ENCODE measurements at regions not wholly inside any gene's neighbourhood (a gene's known extent, or its start where the extent isn't known, plus 50 kb on each side); places are given as distances from the start of the nearest gene placed in this dataset.

DNA sequence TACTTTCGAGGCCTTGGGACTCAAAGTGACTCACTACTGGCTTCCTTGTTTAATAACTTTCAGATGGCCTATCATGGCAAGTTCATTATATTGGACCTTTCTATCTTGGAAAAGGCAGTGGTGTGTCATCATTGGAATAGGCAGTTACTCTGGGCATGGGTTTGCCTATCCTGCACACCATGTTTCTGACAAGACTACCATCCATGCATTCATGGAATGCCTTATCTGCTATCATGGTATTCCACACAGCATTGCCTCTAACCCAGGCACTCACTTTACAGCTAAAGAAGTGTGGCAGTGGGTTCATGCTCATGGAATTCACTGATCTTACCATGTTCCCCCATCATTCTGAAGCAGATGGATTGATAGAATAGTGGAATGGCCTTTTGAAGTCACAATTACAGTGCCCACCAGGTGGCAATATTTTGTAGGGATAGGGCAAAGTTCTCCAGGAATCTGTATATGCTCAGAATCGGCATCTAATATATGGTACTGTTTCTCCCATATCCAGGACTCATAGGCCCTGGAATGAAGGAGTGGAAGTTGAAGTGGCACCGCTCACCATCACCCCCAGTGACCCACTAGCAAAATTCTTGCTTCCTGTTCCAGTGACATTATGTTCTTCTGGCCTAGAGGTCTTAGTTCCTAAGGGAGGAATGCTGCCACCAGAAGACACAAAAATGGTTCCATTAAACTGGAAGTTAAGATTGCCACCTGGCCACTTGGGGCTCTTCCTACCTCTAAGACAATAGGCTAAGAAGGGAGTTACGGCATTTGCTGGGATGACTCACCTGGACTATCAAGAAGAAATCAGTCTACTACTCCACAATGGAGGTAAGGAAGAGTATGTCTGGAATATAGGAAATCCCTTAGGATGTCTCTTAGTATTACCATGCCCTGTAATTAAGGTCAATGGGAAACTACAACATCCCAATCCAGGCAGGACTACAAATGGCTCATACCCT, 1161.4 kb downstream of the SI start:
- TF ChIP-seq GATA2 (IDR thresholded peaks at IDR 0.05; ENCODE audit: low read depth, low read length) (no peak), GATA3 (IDR thresholded peaks at IDR 0.05; ENCODE audit: low read depth, low read length) (no peak)

DNA sequence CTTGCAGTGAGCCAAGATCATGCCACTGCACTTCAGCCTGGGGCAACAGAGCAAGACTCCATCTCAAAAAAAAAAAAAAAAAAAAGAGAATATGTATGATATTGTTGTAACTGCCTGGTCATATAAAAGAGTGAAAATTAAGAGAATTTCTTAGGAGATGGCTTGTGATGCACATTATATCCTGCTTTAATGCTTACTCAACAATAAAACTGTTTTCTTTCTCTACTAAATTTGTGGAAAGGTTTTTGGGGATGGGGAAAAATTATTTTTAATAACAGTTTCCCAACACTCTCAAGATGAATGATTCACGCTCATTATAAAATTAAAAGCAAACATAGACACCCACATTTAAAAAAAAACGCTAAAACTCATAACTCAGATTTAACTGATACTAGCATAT, 1163.0 kb downstream of the SI start:
- no peak for TF ChIP-seq GATA2 (IDR thresholded peaks at IDR 0.05; ENCODE audit: low read depth, low read length)
- no peak for TF ChIP-seq GATA3 (IDR thresholded peaks at IDR 0.05; ENCODE audit: low read depth, low read length)

DNA sequence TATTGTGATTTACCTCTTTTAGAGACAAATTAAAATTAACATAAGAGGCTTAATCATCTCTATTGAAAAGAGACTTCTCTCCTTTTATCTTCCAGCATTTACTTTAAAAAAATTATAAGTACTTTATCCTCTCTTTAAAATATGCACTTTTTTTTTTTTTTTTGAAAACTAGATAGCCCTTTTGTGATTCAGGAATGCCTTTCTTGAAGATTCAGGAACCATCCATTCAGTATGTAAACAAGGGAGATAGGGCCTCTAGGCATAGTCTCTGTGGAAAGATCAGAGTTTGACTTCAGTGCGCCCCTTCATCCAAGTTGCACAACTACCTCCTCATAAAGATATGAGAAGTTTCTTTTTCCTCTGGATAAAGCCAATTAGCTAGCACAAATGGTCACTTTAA, 1163.7 kb downstream of the SI start:
- TF ChIP-seq GATA3 (IDR thresholded peaks at IDR 0.05; ENCODE audit: low read depth, low read length) (no peak), GATA2 (IDR thresholded peaks at IDR 0.05; ENCODE audit: low read depth, low read length) (no peak)

DNA sequence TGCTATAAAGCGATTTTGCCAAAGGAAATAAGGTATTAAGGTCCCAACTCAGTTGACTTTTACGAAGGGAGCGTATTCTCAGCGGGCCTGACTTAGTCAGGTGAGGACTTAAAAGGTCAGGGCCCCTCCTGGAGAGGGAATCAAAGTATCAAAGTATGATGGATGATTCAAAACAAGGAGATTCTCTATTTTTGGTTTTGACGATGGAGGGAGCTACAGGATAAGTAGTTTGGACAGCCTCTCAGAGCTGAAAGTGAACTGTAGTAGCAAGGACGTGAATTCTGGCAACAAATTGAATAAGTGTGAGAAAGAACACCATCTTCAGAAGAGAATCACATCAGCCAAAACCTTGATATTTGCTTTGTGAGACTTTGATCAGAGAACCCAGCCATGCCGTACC, 1186.5 kb downstream of the SI start:
- no peak for TF ChIP-seq GATA2 (IDR thresholded peaks at IDR 0.05; ENCODE audit: low read depth, low read length)
- no peak for TF ChIP-seq GATA3 (IDR thresholded peaks at IDR 0.05; ENCODE audit: low read depth, low read length)

DNA sequence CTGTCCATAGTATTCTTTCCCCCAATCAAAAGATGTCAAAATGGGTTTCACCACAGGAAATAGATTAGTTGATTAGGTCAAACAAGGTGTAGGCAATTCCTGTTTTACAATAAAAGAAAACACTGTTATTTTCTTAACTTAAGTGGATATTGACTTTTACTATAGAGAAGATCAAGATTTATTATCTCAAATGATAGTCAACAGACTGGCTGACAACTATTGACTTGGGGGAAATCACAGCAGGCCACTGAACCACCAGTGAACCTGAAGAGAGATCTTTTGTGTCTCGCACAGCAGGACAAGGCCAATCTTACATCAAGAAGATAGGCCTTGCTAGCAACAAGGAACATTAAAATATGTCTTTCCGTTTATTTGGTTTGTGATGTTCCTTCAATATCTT, 1187.6 kb downstream of the SI start:
- no peak for TF ChIP-seq GATA3 (IDR thresholded peaks at IDR 0.05; ENCODE audit: low read depth, low read length)
- no peak for TF ChIP-seq GATA2 (IDR thresholded peaks at IDR 0.05; ENCODE audit: low read depth, low read length)

DNA sequence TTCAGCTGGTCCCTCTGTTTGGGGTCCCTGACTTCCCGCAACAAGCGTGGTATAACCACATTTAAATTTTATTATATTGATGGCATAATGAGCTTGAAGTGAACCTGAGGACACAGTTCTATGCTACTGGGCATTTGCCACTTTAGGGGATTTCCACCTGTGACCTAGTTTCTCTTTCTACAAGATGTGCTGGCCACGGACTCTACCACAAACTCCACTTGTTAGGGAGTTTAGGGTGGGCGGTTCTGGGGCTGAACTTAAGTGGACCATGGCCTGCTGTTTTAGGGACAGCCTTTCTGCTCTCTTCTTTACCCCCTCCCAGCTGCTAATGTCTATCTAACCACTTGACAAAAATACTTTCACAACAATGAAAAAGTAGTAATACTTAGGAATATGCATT, 1199.1 kb downstream of the SI start:
- TF ChIP-seq GATA2 (IDR thresholded peaks at IDR 0.05; ENCODE audit: low read depth, low read length) (no peak), GATA3 (IDR thresholded peaks at IDR 0.05; ENCODE audit: low read depth, low read length) (no peak)

DNA sequence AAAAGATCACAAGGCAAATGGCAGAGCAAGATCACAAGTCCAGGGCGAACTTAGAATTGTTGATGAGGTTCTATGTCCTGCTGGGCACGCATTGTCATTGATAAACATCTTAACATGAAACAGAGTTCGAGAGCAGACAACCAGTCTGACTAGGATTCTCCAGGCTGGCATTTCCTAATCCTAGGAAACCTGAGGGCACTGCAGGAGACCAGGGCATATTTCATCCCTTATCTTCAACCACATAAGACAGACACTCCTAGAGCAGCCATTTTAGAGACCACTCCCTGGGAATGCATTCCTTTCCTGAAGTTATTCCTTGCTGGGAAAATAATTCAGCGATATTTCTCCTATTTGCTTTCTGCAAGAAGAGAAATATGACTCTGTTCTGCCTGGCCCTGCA, 1199.9 kb downstream of the SI start:
- TF ChIP-seq GATA3 (IDR thresholded peaks at IDR 0.05; ENCODE audit: low read depth, low read length) = no peak
- no peak for TF ChIP-seq GATA2 (IDR thresholded peaks at IDR 0.05; ENCODE audit: low read depth, low read length)

DNA sequence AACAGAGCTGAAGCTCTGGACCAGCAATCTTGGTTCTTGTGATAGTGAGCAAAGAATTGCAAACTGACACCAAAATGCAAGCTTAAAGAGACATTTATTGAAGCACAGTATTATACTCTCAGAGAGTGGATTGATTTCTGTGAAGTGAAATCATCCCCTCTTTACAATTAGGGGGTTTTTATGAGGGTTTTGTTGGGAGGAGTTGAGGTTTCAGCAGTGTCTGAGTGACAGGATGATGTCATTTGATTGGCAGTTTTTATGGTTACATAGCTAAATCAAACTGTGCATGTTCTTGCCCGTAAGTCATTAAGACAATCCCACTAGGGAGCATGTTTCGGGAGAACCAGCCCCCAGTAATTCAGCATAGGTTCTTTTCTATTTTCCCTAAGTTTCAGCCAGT, 1200.5 kb downstream of the SI start:
- TF ChIP-seq GATA3 (IDR thresholded peaks at IDR 0.05; ENCODE audit: low read depth, low read length) (no peak), GATA2 (IDR thresholded peaks at IDR 0.05; ENCODE audit: low read depth, low read length) (no peak)

DNA sequence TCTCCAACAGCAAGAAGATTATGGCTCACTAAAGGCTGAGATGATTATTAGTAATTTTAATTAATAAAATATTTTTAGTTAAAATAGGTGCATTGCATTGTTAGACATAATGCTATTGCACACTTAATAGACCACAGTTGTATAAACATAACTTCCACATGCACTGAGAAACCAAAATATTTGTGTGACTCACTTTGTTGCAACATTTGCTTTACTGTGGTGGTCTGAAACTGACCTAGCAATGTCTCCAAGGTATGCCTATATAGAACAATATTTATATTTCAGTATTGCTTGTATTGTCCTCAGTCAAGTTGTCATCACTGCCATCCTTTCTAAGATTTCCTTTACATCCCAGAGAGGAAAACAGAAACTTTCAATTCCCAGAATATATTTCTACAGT, 1215.2 kb downstream of the SI start:
- TF ChIP-seq GATA2 (IDR thresholded peaks at IDR 0.05; ENCODE audit: low read depth, low read length) = no peak
- no peak for TF ChIP-seq GATA3 (IDR thresholded peaks at IDR 0.05; ENCODE audit: low read depth, low read length)

DNA sequence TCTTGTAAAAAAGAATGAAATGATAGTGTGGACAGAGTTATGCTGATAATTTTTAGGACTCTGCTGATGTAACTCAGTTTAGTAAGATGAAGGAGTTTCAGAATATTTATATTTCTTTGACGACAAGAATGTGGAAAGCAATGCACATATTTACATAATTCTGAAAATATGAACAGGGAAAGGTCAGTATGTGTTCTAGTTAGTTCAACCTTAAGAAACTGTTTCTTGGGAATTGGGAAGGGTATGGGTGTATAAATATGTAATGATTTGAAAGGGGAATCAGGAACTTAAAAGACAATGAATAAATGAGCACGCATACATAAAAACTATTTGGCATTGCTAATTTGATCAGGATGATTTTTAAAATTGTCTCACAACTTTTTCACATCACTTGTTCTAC, 1226.1 kb downstream of the SI start:
- TF ChIP-seq GATA3 (IDR thresholded peaks at IDR 0.05; ENCODE audit: low read depth, low read length) = no peak

DNA sequence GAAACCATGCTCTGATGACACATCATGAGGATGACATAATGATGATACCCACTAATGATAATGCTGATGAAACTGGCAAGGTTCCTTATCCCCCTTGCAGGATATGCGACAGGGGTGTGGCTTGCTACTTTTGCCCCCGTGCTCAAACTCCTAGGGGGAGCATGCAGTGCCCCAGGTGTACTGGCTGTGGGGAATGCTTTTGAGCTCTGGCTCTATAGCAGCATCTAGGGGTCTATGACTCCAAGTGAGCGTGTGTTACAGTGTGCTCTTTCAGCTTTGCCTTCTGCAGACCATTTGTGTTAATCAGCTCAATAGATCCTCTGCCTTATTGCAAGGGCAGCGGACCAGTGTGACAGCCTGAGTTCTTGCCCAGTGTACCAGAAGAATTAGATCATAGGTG, 1239.5 kb downstream of the SI start:
- no peak for TF ChIP-seq GATA2 (IDR thresholded peaks at IDR 0.05; ENCODE audit: low read depth, low read length)
- TF ChIP-seq GATA3 (IDR thresholded peaks at IDR 0.05; ENCODE audit: low read depth, low read length) = no peak

DNA sequence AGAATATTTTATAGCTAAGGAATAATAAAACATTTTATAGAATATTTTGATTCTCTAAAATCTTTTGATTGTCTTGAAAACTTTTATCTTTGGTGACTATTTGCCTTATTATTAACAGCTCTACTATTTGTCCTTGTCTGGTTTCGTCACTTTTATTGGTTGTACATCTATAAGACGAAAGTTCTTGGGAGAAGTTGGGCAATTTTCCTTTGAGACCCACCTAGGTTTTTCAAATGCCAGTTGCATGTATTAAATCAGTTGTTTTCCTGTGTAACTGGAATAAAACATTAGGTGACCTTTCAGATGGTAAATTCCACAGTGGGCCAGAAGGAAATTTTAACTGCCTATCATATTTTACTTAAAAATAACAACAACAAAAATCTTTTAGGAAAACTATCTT, 1245.7 kb downstream of the SI start:
- TF ChIP-seq GATA3 (IDR thresholded peaks at IDR 0.05; ENCODE audit: low read depth, low read length) = no peak
- no peak for TF ChIP-seq GATA2 (IDR thresholded peaks at IDR 0.05; ENCODE audit: low read depth, low read length)

DNA sequence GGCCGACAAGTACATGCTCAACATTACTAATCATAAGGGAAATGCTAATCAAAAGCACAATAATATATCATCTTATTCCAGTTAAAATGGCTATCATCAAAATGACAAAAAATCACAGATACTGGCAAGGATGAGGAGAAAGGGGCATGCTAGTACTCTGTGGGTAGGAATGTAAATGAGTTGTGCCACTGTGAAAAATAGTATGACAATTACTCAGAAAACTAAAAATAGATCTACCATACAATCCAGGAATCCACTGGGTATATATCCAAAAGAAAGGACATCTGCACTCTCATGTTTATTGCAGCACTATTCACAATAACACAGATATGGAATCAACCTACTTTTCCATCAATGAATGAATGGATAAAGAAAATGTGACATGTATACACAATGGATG, 1256.5 kb downstream of the SI start:
- TF ChIP-seq GATA3 (IDR thresholded peaks at IDR 0.05; ENCODE audit: low read depth, low read length) (no peak), GATA2 (IDR thresholded peaks at IDR 0.05; ENCODE audit: low read depth, low read length) (no peak)

DNA sequence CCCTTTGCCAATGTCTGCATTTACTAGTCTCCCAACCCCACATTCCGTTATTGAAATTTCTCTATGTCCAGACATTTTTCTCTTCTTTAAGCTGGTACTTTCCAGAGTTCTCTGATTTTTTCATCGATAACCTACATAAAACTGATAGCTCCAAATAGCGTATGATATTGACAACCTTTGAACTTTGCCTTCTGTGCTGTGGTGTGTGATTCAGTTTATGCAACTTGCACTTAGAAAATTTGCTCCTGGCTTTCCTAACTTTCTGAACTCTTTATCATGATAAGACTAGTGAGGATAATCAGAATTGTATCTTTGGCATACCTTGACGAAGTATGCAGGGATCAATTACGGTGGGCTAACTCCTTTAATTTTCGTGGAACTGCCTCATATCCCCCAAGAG, 1261.3 kb downstream of the SI start:
- TF ChIP-seq GATA2 (IDR thresholded peaks at IDR 0.05; ENCODE audit: low read depth, low read length) = no peak
- TF ChIP-seq GATA3 (IDR thresholded peaks at IDR 0.05; ENCODE audit: low read depth, low read length) = no peak

DNA sequence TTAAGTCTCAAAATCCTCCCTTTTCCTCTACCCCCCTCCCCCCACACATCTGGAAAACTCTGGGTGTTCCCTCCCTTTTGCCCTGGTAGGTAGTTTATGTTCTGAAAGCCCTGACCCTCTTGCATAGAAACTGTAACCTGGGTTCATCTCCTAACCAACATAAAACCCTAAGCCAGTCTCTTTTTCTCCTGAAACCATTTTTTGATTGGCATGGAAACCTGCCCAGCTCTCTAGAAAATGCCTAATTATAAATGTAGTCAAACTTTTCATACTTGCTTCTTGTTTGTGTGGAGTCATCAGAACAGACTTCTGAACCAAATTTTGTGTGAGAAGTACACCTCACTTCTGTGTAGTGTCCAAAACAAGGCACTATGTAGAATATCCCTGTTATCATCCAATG, 1264.4 kb downstream of the SI start:
- TF ChIP-seq GATA3 (IDR thresholded peaks at IDR 0.05; ENCODE audit: low read depth, low read length) = no peak
- no peak for TF ChIP-seq GATA2 (IDR thresholded peaks at IDR 0.05; ENCODE audit: low read depth, low read length)

Measured in SH-SY5Y (cell line).